HCT116 (cell line): ENCODE measurements at regions not wholly inside any gene's neighbourhood (a gene's known extent, or its start where the extent isn't known, plus 50 kb on each side); places are given as distances from the start of the nearest gene placed in this dataset.

Experiments used
- ATAC-seq: fragments of 200-7000 bp; cut with Tn5 transposase; 2 replicates; pipeline ENCODE4 v1.9.1; 2020; ENCODE audit warnings: mild to moderate bottlenecking, moderate library complexity
- BruUV-seq: library from RNA; stranded (reverse); fragments of 400-500 nt; replicated peaks from 2 replicates; lab custom pipeline; 2021; lab: Mats Ljungman, UMichigan
- CTCF ChIA-PET: fragments of 300-600 bp; sonication (Branson Sonifier 250); formaldehyde crosslinking; loops from one replicate; lab custom pipeline; 2021; ENCODE audit warnings: antibody characterized with exemption; lab: Charles Lee
- POLR2A ChIA-PET: fragments of 300-600, 350-600 bp; sonication (Branson Sonifier 250); formaldehyde crosslinking; loops from one replicate; lab custom pipeline; 2021; ENCODE audit warnings: antibody characterized with exemption; lab: Charles Lee
- RAD21 ChIA-PET, 2 experiments: fragments of 300-600 bp; sonication (Branson Sonifier 250); formaldehyde crosslinking; loops; one replicate each; lab custom pipeline; 2023; ENCODE audit warnings: low total read pairs in 2 of 2; ENCODE audit not compliant: uncharacterized antibody in 2 of 2, unreplicated experiment in 2 of 2, low non-redundant PET in 1 of 2; lab: Charles Lee
- DNase-seq: peaks from one replicate; pipeline ENCODE4 v3.0.0-alpha.2; 2010; ENCODE audit warnings: low read depth, low spot score
- H2AFZ ChIP-seq: fragments of 200-600 bp; shearing (Covaris generic), sonication (generic); 2 replicates; pipeline ENCODE4 v1.6.1; 2017; ENCODE audit warnings: low read depth, mixed run types, mixed read lengths, antibody characterized with exemption, low read length; ENCODE audit not compliant: poor library complexity, severe bottlenecking
- H3K27ac ChIP-seq: 2 replicates; pipeline ENCODE4 v1.5.1; 2012; ENCODE audit warnings: low read depth, low read length
- H3K27me3 ChIP-seq: fragments of 200-600 bp; sonication (generic); 2 replicates; pipeline ENCODE4 v1.6.1; 2016; ENCODE audit warnings: mixed run types, low read length, mixed read lengths; ENCODE audit not compliant: insufficient read depth
- H3K36me3 ChIP-seq, 2 experiments: fragments of 200-500 bp in 1 of 2; fragments of 200-600 bp in 1 of 2; sonication (Bioruptor generic) in 1 of 2; sonication (generic) in 1 of 2; 2 replicates each; pipeline versions ENCODE4 v1.5.1 to v1.6.1; 2014 to 2016; ENCODE audit warnings: low read length in 2 of 2, inconsistent platforms in 1 of 2, mixed read lengths in 1 of 2, mixed run types in 1 of 2; ENCODE audit not compliant: insufficient read depth in 2 of 2, control insufficient read depth in 1 of 2
- H3K4me1 ChIP-seq, 2 experiments: fragments of 200-600 bp in 1 of 2; sonication (generic) in 1 of 2; 2 replicates each; pipeline versions ENCODE4 v1.5.1 to v1.6.1; 2012 to 2017; ENCODE audit warnings: low read length in 2 of 2, inconsistent platforms in 1 of 2, mild to moderate bottlenecking in 1 of 2, mixed read lengths in 1 of 2, mixed run types in 1 of 2, moderate library complexity in 1 of 2; ENCODE audit not compliant: insufficient read depth in 2 of 2, control insufficient read depth in 1 of 2
- H3K4me2 ChIP-seq: fragments of 200-600 bp; sonication (generic); 2 replicates; pipeline ENCODE4 v1.6.1; 2017; ENCODE audit warnings: mixed run types, low read length, mixed read lengths
- H3K4me3 ChIP-seq, 2 experiments: fragments of 200-600 bp in 1 of 2; sonication (generic) in 1 of 2; replicated peaks in 1 of 2; 2 replicates each; pipeline ENCODE4 v1.5.1; 2011 to 2016; ENCODE audit warnings: low read length in 2 of 2, control low read depth in 1 of 2, low read depth in 1 of 2, mild to moderate bottlenecking in 1 of 2, mixed read lengths in 1 of 2, mixed run types in 1 of 2
- H3K79me2 ChIP-seq: fragments of 200-600 bp; sonication (generic); 2 replicates; pipeline ENCODE4 v1.6.1; 2017; ENCODE audit warnings: mild to moderate bottlenecking, mixed run types, low read length, moderate library complexity, mixed read lengths; ENCODE audit not compliant: insufficient read depth
- H3K9ac ChIP-seq: fragments of 200-600 bp; sonication (generic); 2 replicates; pipeline ENCODE4 v1.6.1; 2016; ENCODE audit warnings: low read length, mixed read lengths
- H3K9me2 ChIP-seq: fragments of 200-600 bp; sonication (generic), shearing (Covaris generic); 2 replicates; pipeline ENCODE4 v1.6.1; 2017; ENCODE audit warnings: mixed run types, mild to moderate bottlenecking, moderate library complexity; ENCODE audit not compliant: insufficient read depth
- H3K9me3 ChIP-seq, 2 experiments: fragments of 200-500 bp in 1 of 2; fragments of 200-600 bp in 1 of 2; sonication (Bioruptor generic) in 1 of 2; sonication (generic) in 1 of 2; 2 replicates each; pipeline ENCODE4 v1.6.1; 2014 to 2017; ENCODE audit warnings: low read length in 2 of 2, mixed read lengths in 2 of 2, inconsistent platforms in 1 of 2, low read depth in 1 of 2, mild to moderate bottlenecking in 1 of 2, mixed run types in 1 of 2, moderate library complexity in 1 of 2; ENCODE audit not compliant: control insufficient read depth in 1 of 2, insufficient read depth in 1 of 2
- H4K20me1 ChIP-seq: fragments of 200-600 bp; sonication (generic), shearing (Covaris generic); 2 replicates; pipeline ENCODE4 v1.6.1; 2017; ENCODE audit warnings: mixed run types, mild to moderate bottlenecking, moderate library complexity; ENCODE audit not compliant: insufficient read depth
- ATF3 ChIP-seq: IDR thresholded peaks from 2 replicates; pipeline ENCODE4 v1.6.1; 2012
- EGR1 ChIP-seq: IDR thresholded peaks from 2 replicates; pipeline ENCODE4 v1.6.1; 2012; ENCODE audit warnings: low read depth
- POLR2A ChIP-seq: IDR thresholded peaks from 2 replicates; pipeline ENCODE4 v1.7.0; 2011; ENCODE audit warnings: borderline replicate concordance; ENCODE audit not compliant: insufficient read depth, insufficient read length; ENCODE audit errors: extremely low read depth
- POLR2AphosphoS5 ChIP-seq: IDR thresholded peaks from 2 replicates; pipeline ENCODE4 v1.6.1; 2011; ENCODE audit warnings: mild to moderate bottlenecking, low read depth, low read length, moderate library complexity
- SP1 ChIP-seq: IDR thresholded peaks from 2 replicates; pipeline ENCODE4 v1.6.1; 2012; ENCODE audit warnings: low read depth
- YY1 ChIP-seq: IDR thresholded peaks from 2 replicates; pipeline ENCODE4 v1.6.1; 2011; ENCODE audit warnings: low read length, low read depth, moderate library complexity, mild to moderate bottlenecking; ENCODE audit not compliant: insufficient replicate concordance; ENCODE audit errors: extremely low read depth
- ZNF274 ChIP-seq: fragments of 200-500 bp; sonication (Bioruptor generic); IDR thresholded peaks from 2 replicates; pipeline ENCODE4 v1.6.1; 2014; ENCODE audit warnings: mild to moderate bottlenecking, low read depth, low read length, inconsistent platforms
- intact Hi-C: fragments of 100-400 bp; cut with micrococcal nuclease; formaldehyde crosslinking; loops from 2 replicates; pipeline ENCODE4 v1.10.0; 2022

- TF ChIP-seq POLR2A (no peak), EGR1 (no peak), SP1 (no peak), ATF3 (no peak), ZNF274 (no peak), POLR2AphosphoS5 (no peak), YY1 (no peak)
- Histone ChIP-seq H3K4me2 (peak overlapping the region; percentile 30), H3K9me2 (0 out of 2 replicates have a peak, but pooled peaks cover 3% of the 10 kb centered on the region), H3K27me3 (no peaks in the 10 kb centered on the region), H3K9me3 (no peaks in the 10 kb centered on the region), H3K79me2 (no peaks in the 10 kb centered on the region), H3K4me1 (peaks cover 0 to 20% of the 10 kb centered on the region in 2 experiments; a peak in 2 of 4 replicates), H2AFZ (no peak overlapping the region), H3K4me3 (no peak overlapping the region), H4K20me1 (no peaks in the 10 kb centered on the region), H3K36me3 (no peaks in the 10 kb centered on the region), H3K27ac (no peak overlapping the region), H3K9ac (no peak overlapping the region)
- no peak for DNase-seq
- POLR2A ChIA-PET: interaction anchor here (1.0 to 1.2 kb wide), 2 partner anchors 26 to 234 kb away, joined by 4 read pairs; partner anchors contain the start of gene RPL31
- intact Hi-C loops: no loop called here
- CTCF ChIA-PET: no interaction called here
- RAD21 ChIA-PET: interaction anchor here in 1 of 2 experiments (0.6 kb wide), 1 partner anchor 199 kb away, joined by 3 read pairs; no protein-coding TSS in a partner anchor
- BruUV-seq: no TSS peak
- no peak for ATAC-seq
Observed at GRCh38 chr2:100767810-100768806, 51.8 kb upstream of the NPAS2 start.
